ENCODE measurements at regions not wholly inside any gene's neighbourhood (a gene's known extent, or its start where the extent isn't known, plus 50 kb on each side); places are given as distances from the start of the nearest gene placed in this dataset.

DNA sequence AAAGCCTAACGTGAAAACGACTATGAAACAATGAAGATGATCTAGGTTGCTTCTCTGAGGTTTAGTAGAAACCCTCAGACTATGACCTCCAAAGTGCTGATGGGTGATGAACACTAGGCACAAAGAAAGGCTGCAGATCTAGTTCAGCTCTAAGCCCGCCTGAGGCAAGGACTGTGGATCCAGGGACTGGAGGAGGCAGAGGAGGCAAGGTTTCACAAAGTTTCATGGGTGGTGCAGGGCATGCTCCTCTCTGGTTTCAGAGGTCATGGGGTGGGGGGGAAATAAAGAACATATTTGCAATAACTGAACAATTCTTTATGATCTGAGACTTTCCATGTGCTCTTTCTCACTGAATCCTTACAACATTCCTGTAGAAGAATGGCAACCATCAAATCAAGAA, 679.2 kb downstream of the NTRK3 start:
- Histone ChIP-seq H3K4me1 (no peaks in the 10 kb centered on the region), H3K27me3 (no peaks in the 10 kb centered on the region), H3K36me3 (replicated peaks in 1 of 2; ENCODE audit: insufficient read depth in 1 of 2, low read depth in 2 of 2) (no peaks in the 10 kb centered on the region), H3K9me3 (no peaks in the 10 kb centered on the region), H3K4me3 (no peak overlapping the region), H3K27ac (no peak overlapping the region)
- intact Hi-C loops (cut with DNase I) = no loop called here
- no peak for DNase-seq
- no peak for ATAC-seq
- TF ChIP-seq, protein P1, sequence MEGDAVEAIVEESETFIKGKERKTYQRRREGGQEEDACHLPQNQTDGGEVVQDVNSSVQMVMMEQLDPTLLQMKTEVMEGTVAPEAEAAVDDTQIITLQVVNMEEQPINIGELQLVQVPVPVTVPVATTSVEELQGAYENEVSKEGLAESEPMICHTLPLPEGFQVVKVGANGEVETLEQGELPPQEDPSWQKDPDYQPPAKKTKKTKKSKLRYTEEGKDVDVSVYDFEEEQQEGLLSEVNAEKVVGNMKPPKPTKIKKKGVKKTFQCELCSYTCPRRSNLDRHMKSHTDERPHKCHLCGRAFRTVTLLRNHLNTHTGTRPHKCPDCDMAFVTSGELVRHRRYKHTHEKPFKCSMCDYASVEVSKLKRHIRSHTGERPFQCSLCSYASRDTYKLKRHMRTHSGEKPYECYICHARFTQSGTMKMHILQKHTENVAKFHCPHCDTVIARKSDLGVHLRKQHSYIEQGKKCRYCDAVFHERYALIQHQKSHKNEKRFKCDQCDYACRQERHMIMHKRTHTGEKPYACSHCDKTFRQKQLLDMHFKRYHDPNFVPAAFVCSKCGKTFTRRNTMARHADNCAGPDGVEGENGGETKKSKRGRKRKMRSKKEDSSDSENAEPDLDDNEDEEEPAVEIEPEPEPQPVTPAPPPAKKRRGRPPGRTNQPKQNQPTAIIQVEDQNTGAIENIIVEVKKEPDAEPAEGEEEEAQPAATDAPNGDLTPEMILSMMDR (IDR thresholded peaks at IDR 0.05) = no peak
- TF ChIP-seq POLR2A (IDR thresholded peaks at IDR 0.05) = no peak
- 26 to 37% methylated on average over 3 of the region's 3 CpGs for WGBS, 2 donors

DNA sequence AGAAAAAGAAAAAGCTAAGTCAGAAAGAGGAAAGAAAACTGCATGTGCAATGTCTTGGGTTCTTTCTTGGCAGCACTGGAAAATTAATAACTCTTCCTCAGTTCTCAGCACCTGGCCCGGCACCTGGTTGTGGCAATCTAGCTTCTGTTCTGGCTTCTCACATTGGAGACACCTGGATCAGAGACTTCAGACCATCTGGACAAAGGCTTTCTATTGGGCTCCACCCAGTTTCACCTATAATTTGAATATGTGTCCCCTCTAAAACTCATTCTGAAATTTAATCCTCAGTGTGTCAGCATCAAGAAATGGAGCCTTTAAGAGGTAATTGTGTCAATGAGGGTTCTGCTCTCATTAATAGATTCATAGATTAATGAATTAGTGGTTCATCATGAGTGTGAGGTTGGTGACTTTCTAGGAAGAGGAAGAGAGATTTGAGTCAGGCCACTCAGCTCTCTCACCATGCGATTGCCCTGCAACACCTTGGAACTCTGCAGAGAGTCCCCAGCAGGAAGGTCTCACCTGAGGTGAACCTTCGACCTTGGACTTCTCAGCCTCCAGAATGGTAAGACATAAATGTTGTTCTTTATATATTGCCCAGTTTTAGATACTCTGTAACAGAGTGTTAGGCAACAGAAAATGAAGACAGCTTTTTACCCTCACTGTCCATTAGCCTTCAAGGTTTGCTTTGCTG, 679.9 kb downstream of the NTRK3 start:
- intact Hi-C loops (cut with DNase I) = no loop called here
- Histone ChIP-seq H3K27ac (no peak overlapping the region), H3K27me3 (no peaks in the 10 kb centered on the region), H3K9me3 (no peaks in the 10 kb centered on the region), H3K36me3 (replicated peaks in 1 of 2; ENCODE audit: insufficient read depth in 1 of 2, low read depth in 2 of 2) (no peaks in the 10 kb centered on the region), H3K4me3 (no peak overlapping the region), H3K4me1 (no peaks in the 10 kb centered on the region)
- WGBS, 2 donors = 49 to 58% methylated on average over 3 of the region's 3 CpGs
- no peak for TF ChIP-seq POLR2A (IDR thresholded peaks at IDR 0.05)
- TF ChIP-seq, protein P1 (IDR thresholded peaks at IDR 0.05) = no peak
- ATAC-seq = no peak
- no peak for DNase-seq

DNA sequence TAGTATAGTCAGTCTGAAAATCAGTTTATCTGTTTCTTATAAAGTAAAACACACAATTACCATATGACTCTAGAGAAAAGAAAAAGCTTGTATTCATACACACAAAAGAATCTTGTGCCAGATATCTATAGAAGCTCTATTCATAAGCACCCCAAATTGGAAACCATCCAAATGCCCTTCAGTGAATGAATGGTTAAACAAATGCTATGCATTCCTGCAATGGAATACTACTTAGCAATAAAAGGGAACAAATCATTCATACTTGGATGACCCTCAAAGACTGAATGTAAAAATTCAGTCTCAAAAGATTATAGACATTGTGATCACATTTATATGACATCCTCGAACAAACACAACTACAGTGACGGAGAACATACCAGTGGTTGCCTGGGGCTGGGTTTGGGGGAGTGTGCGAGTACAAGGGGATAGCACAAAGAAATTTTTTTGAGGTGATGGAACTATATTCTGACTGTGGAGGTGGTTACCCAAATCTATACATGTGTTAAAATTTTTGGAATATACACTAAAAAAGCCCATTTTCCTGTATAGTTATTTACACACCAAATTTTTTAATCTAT, 680.6 kb downstream of the NTRK3 start:
- Histone ChIP-seq H3K27ac (no peak overlapping the region), H3K36me3 (replicated peaks in 1 of 2; ENCODE audit: insufficient read depth in 1 of 2, low read depth in 2 of 2) (no peaks in the 10 kb centered on the region), H3K4me1 (no peaks in the 10 kb centered on the region), H3K9me3 (no peaks in the 10 kb centered on the region), H3K27me3 (no peaks in the 10 kb centered on the region), H3K4me3 (no peak overlapping the region)
- 68 to 82% methylated on average over 3 of the region's 3 CpGs for WGBS, 2 donors
- no peak for ATAC-seq
- TF ChIP-seq, protein P1 (IDR thresholded peaks at IDR 0.05) = no peak
- TF ChIP-seq POLR2A (IDR thresholded peaks at IDR 0.05) = no peak
- DNase-seq = no peak
- intact Hi-C loops (cut with DNase I) = no loop called here

DNA sequence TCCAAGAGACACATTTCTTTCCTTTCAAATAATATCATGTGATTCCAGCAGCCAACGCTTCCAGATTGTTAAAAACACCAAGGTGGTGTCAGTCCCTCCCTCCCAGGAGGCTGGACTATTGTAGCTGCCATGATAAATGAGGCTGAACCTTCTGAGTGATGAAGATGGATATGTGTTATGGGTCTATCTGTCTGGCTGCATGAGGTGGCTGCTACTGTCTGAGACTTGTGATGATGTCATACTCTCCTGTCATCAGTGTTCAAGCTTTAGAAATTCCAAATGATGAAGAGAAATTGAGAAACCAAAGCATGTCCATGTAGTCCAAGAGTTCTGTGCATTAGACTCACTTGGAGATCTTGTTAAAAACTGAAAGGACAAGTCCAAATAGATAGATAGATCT, 683.0 kb downstream of the NTRK3 start:
- whole genome bisulfite sequencing, 2 donors = 46 to 62% methylated on average over 1 of the region's 1 CpG
- Histone ChIP-seq H3K4me1 (no peaks in the 10 kb centered on the region), H3K4me3 (no peak overlapping the region), H3K27ac (no peak overlapping the region), H3K36me3 (replicated peaks in 1 of 2; ENCODE audit: insufficient read depth in 1 of 2, low read depth in 2 of 2) (no peaks in the 10 kb centered on the region), H3K27me3 (no peaks in the 10 kb centered on the region), H3K9me3 (no peaks in the 10 kb centered on the region)
- DNase-seq (no peak), ATAC-seq (no peak)
- intact Hi-C loops (cut with DNase I) = no loop called here
- TF ChIP-seq POLR2A (IDR thresholded peaks at IDR 0.05) = no peak
- TF ChIP-seq, protein P1 (IDR thresholded peaks at IDR 0.05) = no peak

DNA sequence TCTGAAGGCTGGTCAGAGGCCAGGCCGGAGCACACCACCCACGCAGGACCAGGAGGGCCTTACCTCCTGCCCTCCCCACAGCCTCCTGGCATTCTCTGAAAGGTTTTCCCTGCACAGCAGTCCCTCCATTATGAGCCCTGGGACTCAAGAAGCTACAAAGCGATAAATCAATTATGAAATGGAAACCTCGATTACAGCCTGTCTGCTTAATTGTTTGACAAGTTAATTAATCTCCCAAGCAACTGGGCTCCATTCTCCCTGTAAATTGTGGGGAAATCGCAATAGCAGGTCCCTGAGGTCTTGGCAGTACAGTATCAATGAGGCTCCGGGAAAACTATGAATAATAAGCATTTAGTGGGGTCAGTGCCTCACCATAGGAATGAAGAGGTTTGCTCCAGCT, 683.5 kb downstream of the NTRK3 start:
- Histone ChIP-seq H3K36me3 (replicated peaks in 1 of 2; ENCODE audit: insufficient read depth in 1 of 2, low read depth in 2 of 2) (no peaks in the 10 kb centered on the region), H3K27me3 (no peaks in the 10 kb centered on the region), H3K4me3 (no peak overlapping the region), H3K27ac (no peak overlapping the region), H3K4me1 (no peaks in the 10 kb centered on the region), H3K9me3 (no peaks in the 10 kb centered on the region)
- ATAC-seq (no peak), DNase-seq (no peak)
- TF ChIP-seq POLR2A (IDR thresholded peaks at IDR 0.05) = no peak
- TF ChIP-seq, protein P1 (IDR thresholded peaks at IDR 0.05) = no peak
- 57 to 74% methylated on average over 6 of the region's 6 CpGs for WGBS, 2 donors
- intact Hi-C loops (cut with DNase I) = no loop called here

Data from body of pancreas (tissue), 4 donors.